HepG2 (cell line): ENCODE measurements at regions not wholly inside any gene's neighbourhood (a gene's known extent, or its start where the extent isn't known, plus 50 kb on each side); places are given as distances from the start of the nearest gene placed in this dataset.

ENCODE experiments used
- ATAC-seq: fragments of 200-7000 bp; cut with Tn5 transposase; 3 replicates; pipeline ENCODE4 v1.9.1; 2020; ENCODE audit warnings: mild to moderate bottlenecking, moderate library complexity
- BruUV-seq: library from RNA; stranded (reverse); fragments of 400-500 nt; replicated peaks from 2 replicates; lab custom pipeline; 2021; lab: Mats Ljungman, UMichigan
- CTCF ChIA-PET: fragments of 300-600 bp; formaldehyde crosslinking; extraction: SDS; loops from one replicate; lab custom pipeline; 2021; ENCODE audit warnings: low total read pairs, inconsistent platforms, low intra/inter-chr PET ratio; lab: Yijun Ruan, JAX
- POLR2A ChIA-PET: fragments of 350-600 bp; sonication (Branson Sonifier 250); formaldehyde crosslinking; loops from one replicate; lab custom pipeline; 2020; ENCODE audit warnings: antibody characterized with exemption, inconsistent platforms; lab: Yijun Ruan, JAX
- DNase-seq: peaks from one replicate; pipeline ENCODE4 v3.0.0-alpha.2; 2015; ENCODE audit warnings: low spot score
- FAIRE-seq: peaks from 3 replicates; lab custom pipeline; 2011; peaks lifted over from hg19 to GRCh38; lab: Jason Lieb, UNC
- H2AFZ ChIP-seq: one replicate; pipeline ENCODE4 v1.6.1; 2011; ENCODE audit warnings: low read length, inconsistent platforms
- H3K27ac ChIP-seq: fragments of 300-600 bp; 3 replicates; pipeline ENCODE4 v1.8.0; 2011; ENCODE audit warnings: mixed run types, mild to moderate bottlenecking, mixed read lengths, low read length, inconsistent platforms; ENCODE audit not compliant: insufficient read depth; ENCODE audit errors: extremely low read length
- H3K27me3 ChIP-seq, 2 experiments: fragments of 200-600 bp in 1 of 2; 2 replicates in 1 of 2; 3 replicates in 1 of 2; pipeline versions ENCODE4 v1.6.0 to v1.8.0; 2011; ENCODE audit warnings: low read length in 2 of 2, mild to moderate bottlenecking in 2 of 2, moderate library complexity in 2 of 2, inconsistent platforms in 1 of 2; ENCODE audit not compliant: insufficient read depth in 2 of 2, control insufficient read depth in 1 of 2
- H3K36me3 ChIP-seq, 2 experiments: fragments of 200-600 bp in 1 of 2; replicated peaks in 1 of 2; 2 replicates in 1 of 2; 3 replicates in 1 of 2; pipeline versions ENCODE4 v1.5.1 to v1.8.0; 2011; ENCODE audit warnings: low read length in 2 of 2, inconsistent platforms in 1 of 2; ENCODE audit not compliant: insufficient read depth in 2 of 2, control insufficient read depth in 1 of 2
- H3K4me1 ChIP-seq: 2 replicates; pipeline ENCODE4 v1.5.1; 2012; ENCODE audit warnings: low read length, inconsistent platforms; ENCODE audit not compliant: insufficient read depth
- H3K4me2 ChIP-seq: 2 replicates; pipeline ENCODE4 v1.6.0; 2011; ENCODE audit warnings: low read depth, low read length, inconsistent platforms
- H3K4me3 ChIP-seq, 3 experiments: fragments of 200-600 bp in 1 of 3; sonication (generic), shearing (Covaris generic) in 1 of 3; replicated peaks in 1 of 3; 2 replicates each; pipeline ENCODE4 v1.5.1; 2011 to 2016; ENCODE audit warnings: low read length in 3 of 3, inconsistent platforms in 2 of 3, low read depth in 2 of 3, mild to moderate bottlenecking in 2 of 3, control low read depth in 1 of 3, mixed read lengths in 1 of 3; ENCODE audit not compliant: insufficient read depth in 1 of 3
- H3K79me2 ChIP-seq: one replicate; pipeline ENCODE4 v1.6.1; 2011; ENCODE audit warnings: low read length, inconsistent platforms; ENCODE audit not compliant: insufficient read depth
- H3K9ac ChIP-seq: 2 replicates; pipeline ENCODE4 v1.6.0; 2011; ENCODE audit warnings: mild to moderate bottlenecking, low read depth, low read length, inconsistent platforms; ENCODE audit not compliant: insufficient read depth
- H3K9me3 ChIP-seq: 2 replicates; pipeline ENCODE4 v1.5.1; 2012; ENCODE audit warnings: mild to moderate bottlenecking, low read length
- H4K20me1 ChIP-seq: 2 replicates; pipeline ENCODE4 v1.6.0; 2011; ENCODE audit warnings: inconsistent platforms, mild to moderate bottlenecking, low read length, moderate library complexity; ENCODE audit not compliant: insufficient read depth
- ATF6 ChIP-seq: sonication (generic); formaldehyde crosslinking; conservative IDR thresholded peaks from 2 replicates; pipeline ENCODE4 v1.4.0; 2020; ENCODE audit warnings: missing genetic modification reagents
- GZF1 ChIP-seq: sonication (generic); formaldehyde crosslinking; IDR thresholded peaks from 2 replicates; pipeline ENCODE4 v1.5.1; 2020; ENCODE audit warnings: mild to moderate bottlenecking, missing genetic modification reagents
- MAF1 ChIP-seq: sonication (generic); formaldehyde crosslinking; IDR thresholded peaks from 2 replicates; pipeline ENCODE4 v1.5.0; 2020; ENCODE audit warnings: missing genetic modification reagents, borderline replicate concordance
- MTERF4 ChIP-seq: sonication (generic); formaldehyde crosslinking; IDR thresholded peaks from 2 replicates; pipeline ENCODE4 v1.8.0; 2023; ENCODE audit warnings: mild to moderate bottlenecking, missing genetic modification reagents
- MYNN ChIP-seq: sonication (generic); formaldehyde crosslinking; IDR thresholded peaks from 2 replicates; pipeline ENCODE4 v1.4.0; 2020; ENCODE audit warnings: mild to moderate bottlenecking, low read depth, missing genetic modification reagents
- NCOA1 ChIP-seq: sonication (generic); formaldehyde crosslinking; IDR thresholded peaks from 2 replicates; pipeline ENCODE4 v1.9.0; 2021; ENCODE audit warnings: missing genetic modification reagents
- PHF20 ChIP-seq: sonication (generic); formaldehyde crosslinking; IDR thresholded peaks from 2 replicates; pipeline ENCODE4 v1.5.0; 2020; ENCODE audit warnings: mild to moderate bottlenecking, missing genetic modification reagents
- RBFOX2 ChIP-seq: fragments of 200-400 bp; formaldehyde crosslinking; IDR thresholded peaks from 2 replicates; pipeline ENCODE4 v1.6.1; 2017; ENCODE audit warnings: low read depth, mild to moderate bottlenecking, low read length
- SIN3B ChIP-seq: fragments of 150-350 bp; IDR thresholded peaks from 2 replicates; pipeline ENCODE4 v1.6.1; 2014; ENCODE audit warnings: low read length
- TCF7L2 ChIP-seq: IDR thresholded peaks from 2 replicates; pipeline ENCODE4 v1.6.1; 2011; ENCODE audit warnings: mild to moderate bottlenecking, low read depth, low read length, moderate library complexity
- ZEB1 ChIP-seq: IDR thresholded peaks from 2 replicates; pipeline ENCODE4 v1.6.1; 2012; ENCODE audit warnings: mild to moderate bottlenecking, low read depth, inconsistent platforms; ENCODE audit not compliant: insufficient replicate concordance
- ZHX1 ChIP-seq: sonication (generic); formaldehyde crosslinking; IDR thresholded peaks from 2 replicates; pipeline ENCODE4 v1.8.1; 2022; ENCODE audit warnings: low read depth, mild to moderate bottlenecking, missing genetic modification reagents
- ZNF274 ChIP-seq: sonication (generic); formaldehyde crosslinking; IDR thresholded peaks from 2 replicates; pipeline ENCODE4 v1.5.1; 2020; ENCODE audit warnings: mild to moderate bottlenecking, missing genetic modification reagents
- ZNF766 ChIP-seq: sonication (generic); formaldehyde crosslinking; IDR thresholded peaks from 2 replicates; pipeline ENCODE4 v1.5.0; 2020; ENCODE audit warnings: missing genetic modification reagents, borderline replicate concordance
- ZNF776 ChIP-seq: sonication (generic); formaldehyde crosslinking; IDR thresholded peaks from 2 replicates; pipeline ENCODE4 v1.4.0; 2020; ENCODE audit warnings: mild to moderate bottlenecking, missing genetic modification reagents
- WGBS: methylation state at CpG from one replicate; pipeline ENCODE4 v1.1.6; 2017; ENCODE audit warnings: low lambda C conversion rate; 5-methylcytosine and 5-hydroxymethylcytosine counted together
- in situ Hi-C: cut with HindIII; loops from 2 replicates; pipeline ENCODE4 v1.10.0; 2017; ENCODE audit warnings: low pct_unique_long_range_greater_than_20kb; ENCODE audit not compliant: extremely low pct_ligation_motif_present
- intact Hi-C: fragments of 100-400 bp; cut with micrococcal nuclease; formaldehyde crosslinking; loops from one replicate; pipeline ENCODE4 v1.10.0; 2022; ENCODE audit not compliant: unreplicated experiment

- Histone ChIP-seq H3K36me3 (no peaks in the 10 kb centered on the region), H3K9ac (no peak overlapping the region), H3K9me3 (no peaks in the 10 kb centered on the region; the same call in 1 of the 2 replicates), H3K27me3 (no peaks in the 10 kb centered on the region), H3K4me3 (no peak overlapping the region), H3K27ac (no peak overlapping the region), H3K4me1 (no peaks in the 10 kb centered on the region), H4K20me1 (no peaks in the 10 kb centered on the region), H3K4me2 (no peak overlapping the region), H2AFZ (no peak overlapping the region), H3K79me2 (no peaks in the 10 kb centered on the region)
- intact Hi-C loops = no loop called here
- FAIRE-seq (no peak), ATAC-seq (no peak), DNase-seq (no peak)
- CTCF ChIA-PET = no interaction called here
- no peak for TF ChIP-seq ATF6 (CRISPR knock-in tag)
- no peak for TF ChIP-seq TCF7L2
- no peak for TF ChIP-seq ZNF766 (CRISPR knock-in tag)
- TF ChIP-seq GZF1 (CRISPR knock-in tag) = no peak
- no peak for TF ChIP-seq SIN3B
- TF ChIP-seq MAF1 (CRISPR knock-in tag) = no peak
- TF ChIP-seq ZEB1 = no peak
- TF ChIP-seq ZNF274 (CRISPR knock-in tag) = no peak
- no peak for TF ChIP-seq MTERF4 (CRISPR knock-in tag)
- TF ChIP-seq MYNN = no peak
- TF ChIP-seq ZHX1 (CRISPR knock-in tag) = no peak
- TF ChIP-seq PHF20 = no peak
- TF ChIP-seq NCOA1 (CRISPR knock-in tag) = no peak
- TF ChIP-seq RBFOX2 = no peak
- no peak for TF ChIP-seq ZNF776 (CRISPR knock-in tag)
- 1% methylated on average over 2 of the region's 2 CpGs for WGBS
- no TSS peak for BruUV-seq
- POLR2A ChIA-PET = no interaction called here
- in situ Hi-C loops = no loop called here
These were observed 651.9 kb upstream of the COBL start for GRCh38 chr7:51968461-51968860.
